ENCODE measurements at regions not wholly inside any gene's neighbourhood (a gene's known extent, or its start where the extent isn't known, plus 50 kb on each side); places are given as distances from the start of the nearest gene placed in this dataset.

DNA sequence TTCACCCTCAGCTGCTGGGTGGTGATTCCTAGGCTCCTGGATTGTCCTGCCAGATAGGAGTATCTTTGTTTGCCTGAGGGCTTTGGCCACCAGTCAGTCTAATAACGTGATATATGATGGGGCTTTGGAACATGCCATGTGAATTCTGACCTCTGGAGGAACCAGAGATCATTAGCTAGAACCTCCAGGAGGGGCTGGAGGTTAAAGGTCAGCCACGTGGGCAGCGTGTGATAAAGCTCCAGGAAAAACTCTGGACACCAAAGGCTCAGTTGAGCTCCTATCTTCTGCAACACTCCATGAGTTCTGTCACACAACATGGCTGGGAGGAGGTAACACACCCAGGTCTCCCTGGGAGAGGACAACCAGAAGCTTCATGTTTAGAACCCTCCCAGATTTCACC, 251.1 kb downstream of the DAD1 start:
- peaks cover 0 to 3% of the 10 kb centered on the region in 2 experiments; a peak in 1 of 5 replicates for H3K27me3 ChIP-seq (ENCODE audit: control insufficient read depth in 1 of 2, insufficient read depth in 2 of 2, low read length in 2 of 2)
- no peaks in the 10 kb centered on the region for H4K20me1 ChIP-seq (ENCODE audit: insufficient read depth, low read length)
- in situ Hi-C loops (cut with HindIII; ENCODE audit: extremely low pct_ligation_motif_present, low pct_unique_long_range_greater_than_20kb) (no loop called here), intact Hi-C loops (cut with micrococcal nuclease; ENCODE audit: unreplicated experiment) (no loop called here)
- ChIA-PET POLR2A (no interaction called here), CTCF (ENCODE audit: low intra/inter-chr PET ratio, low total read pairs) (no interaction called here)
- H3K36me3 ChIP-seq (replicated peaks in 1 of 2; ENCODE audit: control insufficient read depth in 1 of 2, insufficient read depth in 2 of 2, low read length in 2 of 2) = no peaks in the 10 kb centered on the region
- FAIRE-seq = no peak
- WGBS (ENCODE audit: low lambda C conversion rate) = 0% methylated on average over 3 of the region's 3 CpGs
- 0 out of 2 replicates have a peak, but pooled peaks have one; percentile 40 for TF ChIP-seq SIN3A (IDR thresholded peaks at IDR 0.05; ENCODE audit: borderline replicate concordance, low read depth, low read length)
- TF ChIP-seq, protein P1, sequence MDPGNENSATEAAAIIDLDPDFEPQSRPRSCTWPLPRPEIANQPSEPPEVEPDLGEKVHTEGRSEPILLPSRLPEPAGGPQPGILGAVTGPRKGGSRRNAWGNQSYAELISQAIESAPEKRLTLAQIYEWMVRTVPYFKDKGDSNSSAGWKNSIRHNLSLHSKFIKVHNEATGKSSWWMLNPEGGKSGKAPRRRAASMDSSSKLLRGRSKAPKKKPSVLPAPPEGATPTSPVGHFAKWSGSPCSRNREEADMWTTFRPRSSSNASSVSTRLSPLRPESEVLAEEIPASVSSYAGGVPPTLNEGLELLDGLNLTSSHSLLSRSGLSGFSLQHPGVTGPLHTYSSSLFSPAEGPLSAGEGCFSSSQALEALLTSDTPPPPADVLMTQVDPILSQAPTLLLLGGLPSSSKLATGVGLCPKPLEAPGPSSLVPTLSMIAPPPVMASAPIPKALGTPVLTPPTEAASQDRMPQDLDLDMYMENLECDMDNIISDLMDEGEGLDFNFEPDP (CRISPR knock-in tag; conservative IDR thresholded peaks at IDR 0.05) = no peak
- TF ChIP-seq, protein P2, sequence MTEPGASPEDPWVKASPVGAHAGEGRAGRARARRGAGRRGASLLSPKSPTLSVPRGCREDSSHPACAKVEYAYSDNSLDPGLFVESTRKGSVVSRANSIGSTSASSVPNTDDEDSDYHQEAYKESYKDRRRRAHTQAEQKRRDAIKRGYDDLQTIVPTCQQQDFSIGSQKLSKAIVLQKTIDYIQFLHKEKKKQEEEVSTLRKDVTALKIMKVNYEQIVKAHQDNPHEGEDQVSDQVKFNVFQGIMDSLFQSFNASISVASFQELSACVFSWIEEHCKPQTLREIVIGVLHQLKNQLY (CRISPR knock-in tag; IDR thresholded peaks at IDR 0.05) = peak; percentile 58; the same call in 1 of the 2 replicates
- TF ChIP-seq ZNF761 (CRISPR knock-in tag; conservative IDR thresholded peaks at IDR 0.05) = no peak
- TF ChIP-seq NR2C2 (CRISPR knock-in tag; IDR thresholded peaks at IDR 0.05; ENCODE audit: borderline replicate concordance) = peak; percentile 82; the same call in 1 of the 2 replicates
- peak; percentile 78; the same call in 1 of the 2 replicates for TF ChIP-seq NR2F6 (IDR thresholded peaks at IDR 0.05)
- TF ChIP-seq NR2F6 (CRISPR knock-in tag; IDR thresholded peaks at IDR 0.05) = peak; percentile 65; the same call in 1 of the 2 replicates
- TF ChIP-seq, protein P3, sequence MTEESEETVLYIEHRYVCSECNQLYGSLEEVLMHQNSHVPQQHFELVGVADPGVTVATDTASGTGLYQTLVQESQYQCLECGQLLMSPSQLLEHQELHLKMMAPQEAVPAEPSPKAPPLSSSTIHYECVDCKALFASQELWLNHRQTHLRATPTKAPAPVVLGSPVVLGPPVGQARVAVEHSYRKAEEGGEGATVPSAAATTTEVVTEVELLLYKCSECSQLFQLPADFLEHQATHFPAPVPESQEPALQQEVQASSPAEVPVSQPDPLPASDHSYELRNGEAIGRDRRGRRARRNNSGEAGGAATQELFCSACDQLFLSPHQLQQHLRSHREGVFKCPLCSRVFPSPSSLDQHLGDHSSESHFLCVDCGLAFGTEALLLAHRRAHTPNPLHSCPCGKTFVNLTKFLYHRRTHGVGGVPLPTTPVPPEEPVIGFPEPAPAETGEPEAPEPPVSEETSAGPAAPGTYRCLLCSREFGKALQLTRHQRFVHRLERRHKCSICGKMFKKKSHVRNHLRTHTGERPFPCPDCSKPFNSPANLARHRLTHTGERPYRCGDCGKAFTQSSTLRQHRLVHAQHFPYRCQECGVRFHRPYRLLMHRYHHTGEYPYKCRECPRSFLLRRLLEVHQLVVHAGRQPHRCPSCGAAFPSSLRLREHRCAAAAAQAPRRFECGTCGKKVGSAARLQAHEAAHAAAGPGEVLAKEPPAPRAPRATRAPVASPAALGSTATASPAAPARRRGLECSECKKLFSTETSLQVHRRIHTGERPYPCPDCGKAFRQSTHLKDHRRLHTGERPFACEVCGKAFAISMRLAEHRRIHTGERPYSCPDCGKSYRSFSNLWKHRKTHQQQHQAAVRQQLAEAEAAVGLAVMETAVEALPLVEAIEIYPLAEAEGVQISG (CRISPR knock-in tag; IDR thresholded peaks at IDR 0.05) = peak; percentile 35; the same call in 1 of the 2 replicates
- TF ChIP-seq NR2F1 (CRISPR knock-in tag; IDR thresholded peaks at IDR 0.05) = 0 out of 4 replicates have a peak, but pooled peaks of 1 of the 2 experiments have one; percentile 42
- TF ChIP-seq ZNF607 (CRISPR knock-in tag; IDR thresholded peaks at IDR 0.05; ENCODE audit: borderline replicate concordance) = 0 out of 2 replicates have a peak, but pooled peaks have one; percentile 39
- H3K4me2 ChIP-seq (ENCODE audit: low read depth, low read length) = no peak overlapping the region
- H3K79me2 ChIP-seq (ENCODE audit: insufficient read depth, low read length) = no peaks in the 10 kb centered on the region
- no peak overlapping the region for H2AFZ ChIP-seq (ENCODE audit: low read length)
- no TSS peak for BruUV-seq (replicated peaks)
- no peak overlapping the region for H3K9ac ChIP-seq (ENCODE audit: insufficient read depth, low read depth, low read length)
- no peaks in the 10 kb centered on the region for H3K9me3 ChIP-seq (ENCODE audit: low read length)
- peak; percentile 26 for ATAC-seq
- no peak for DNase-seq (ENCODE audit: low spot score)
- no peak overlapping the region for H3K27ac ChIP-seq (ENCODE audit: extremely low read length, insufficient read depth, low read length)
- no peak overlapping the region for H3K4me3 ChIP-seq (replicated peaks in 1 of 3; ENCODE audit: insufficient read depth in 1 of 3, low read depth in 2 of 3, low read length in 3 of 3)
- peaks cover 49% of the 10 kb centered on the region for H3K4me1 ChIP-seq (ENCODE audit: insufficient read depth, low read length)

Data from HepG2 (cell line).